ENCODE measurements at regions not wholly inside any gene's neighbourhood (a gene's known extent, or its start where the extent isn't known, plus 50 kb on each side); places are given as distances from the start of the nearest gene placed in this dataset.

GRCh38 chr6:141259807-141260206 lies 872.9 kb upstream of the GJE1 start:
- TF ChIP-seq CTCF (IDR thresholded peaks at IDR 0.05; ENCODE audit: low read length) (no peak), EZH2phosphoT487 (IDR thresholded peaks at IDR 0.05; ENCODE audit: low read length) (no peak), EZH2 (optimal IDR thresholded peaks at IDR 0.05; ENCODE audit: low read depth, low read length) (no peak)
